Ishikawa (cell line): ENCODE measurements at regions not wholly inside any gene's neighbourhood (a gene's known extent, or its start where the extent isn't known, plus 50 kb on each side); places are given as distances from the start of the nearest gene placed in this dataset.

Source experiments
- CREB1 ChIP-seq: IDR thresholded peaks from 2 replicates; pipeline ENCODE4 v1.6.1; 2012; ENCODE audit warnings: low read depth
- FOXM1 ChIP-seq: IDR thresholded peaks from 2 replicates; pipeline ENCODE4 v1.6.1; 2012; ENCODE audit warnings: low read depth, borderline replicate concordance
- TAF1 ChIP-seq: IDR thresholded peaks from 2 replicates; pipeline ENCODE4 v1.6.1; 2012; ENCODE audit warnings: low read depth, mild to moderate bottlenecking
- TF ChIP-seq, protein P1 (sequence below): IDR thresholded peaks from 2 replicates; pipeline ENCODE4 v1.6.1; 2012; ENCODE audit warnings: low read depth, mild to moderate bottlenecking
- TF ChIP-seq, protein P2 (sequence below): IDR thresholded peaks from 2 replicates; pipeline ENCODE4 v1.6.1; 2012

DNA sequence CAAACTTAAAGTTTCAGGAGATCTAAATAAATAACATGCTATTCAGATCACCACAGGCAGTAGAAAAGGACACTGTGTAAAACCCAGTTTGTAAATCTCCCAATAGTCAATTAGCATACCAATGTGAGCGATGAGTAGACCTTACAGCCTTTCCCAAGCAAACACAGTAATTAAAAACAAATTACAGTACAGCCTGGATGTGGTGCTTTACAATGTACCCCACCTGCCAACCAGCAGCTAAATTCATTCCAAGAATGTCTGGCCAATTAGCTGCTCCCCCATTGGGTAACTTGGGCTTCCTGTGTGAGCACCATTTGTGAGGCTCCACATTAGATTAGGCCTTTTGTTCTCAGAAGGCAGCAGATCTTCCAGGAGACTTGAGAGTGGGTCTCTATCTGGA, 635.0 kb downstream of the TBL1XR1 start:
- TF ChIP-seq FOXM1 (no peak), TAF1 (no peak), CREB1 (no peak)
- TF ChIP-seq, protein P1, sequence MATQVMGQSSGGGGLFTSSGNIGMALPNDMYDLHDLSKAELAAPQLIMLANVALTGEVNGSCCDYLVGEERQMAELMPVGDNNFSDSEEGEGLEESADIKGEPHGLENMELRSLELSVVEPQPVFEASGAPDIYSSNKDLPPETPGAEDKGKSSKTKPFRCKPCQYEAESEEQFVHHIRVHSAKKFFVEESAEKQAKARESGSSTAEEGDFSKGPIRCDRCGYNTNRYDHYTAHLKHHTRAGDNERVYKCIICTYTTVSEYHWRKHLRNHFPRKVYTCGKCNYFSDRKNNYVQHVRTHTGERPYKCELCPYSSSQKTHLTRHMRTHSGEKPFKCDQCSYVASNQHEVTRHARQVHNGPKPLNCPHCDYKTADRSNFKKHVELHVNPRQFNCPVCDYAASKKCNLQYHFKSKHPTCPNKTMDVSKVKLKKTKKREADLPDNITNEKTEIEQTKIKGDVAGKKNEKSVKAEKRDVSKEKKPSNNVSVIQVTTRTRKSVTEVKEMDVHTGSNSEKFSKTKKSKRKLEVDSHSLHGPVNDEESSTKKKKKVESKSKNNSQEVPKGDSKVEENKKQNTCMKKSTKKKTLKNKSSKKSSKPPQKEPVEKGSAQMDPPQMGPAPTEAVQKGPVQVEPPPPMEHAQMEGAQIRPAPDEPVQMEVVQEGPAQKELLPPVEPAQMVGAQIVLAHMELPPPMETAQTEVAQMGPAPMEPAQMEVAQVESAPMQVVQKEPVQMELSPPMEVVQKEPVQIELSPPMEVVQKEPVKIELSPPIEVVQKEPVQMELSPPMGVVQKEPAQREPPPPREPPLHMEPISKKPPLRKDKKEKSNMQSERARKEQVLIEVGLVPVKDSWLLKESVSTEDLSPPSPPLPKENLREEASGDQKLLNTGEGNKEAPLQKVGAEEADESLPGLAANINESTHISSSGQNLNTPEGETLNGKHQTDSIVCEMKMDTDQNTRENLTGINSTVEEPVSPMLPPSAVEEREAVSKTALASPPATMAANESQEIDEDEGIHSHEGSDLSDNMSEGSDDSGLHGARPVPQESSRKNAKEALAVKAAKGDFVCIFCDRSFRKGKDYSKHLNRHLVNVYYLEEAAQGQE = no peak
- TF ChIP-seq, protein P2, sequence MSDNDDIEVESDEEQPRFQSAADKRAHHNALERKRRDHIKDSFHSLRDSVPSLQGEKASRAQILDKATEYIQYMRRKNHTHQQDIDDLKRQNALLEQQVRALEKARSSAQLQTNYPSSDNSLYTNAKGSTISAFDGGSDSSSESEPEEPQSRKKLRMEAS = no peak
